ENCODE measurements at regions not wholly inside any gene's neighbourhood (a gene's known extent, or its start where the extent isn't known, plus 50 kb on each side); places are given as distances from the start of the nearest gene placed in this dataset.

DNA sequence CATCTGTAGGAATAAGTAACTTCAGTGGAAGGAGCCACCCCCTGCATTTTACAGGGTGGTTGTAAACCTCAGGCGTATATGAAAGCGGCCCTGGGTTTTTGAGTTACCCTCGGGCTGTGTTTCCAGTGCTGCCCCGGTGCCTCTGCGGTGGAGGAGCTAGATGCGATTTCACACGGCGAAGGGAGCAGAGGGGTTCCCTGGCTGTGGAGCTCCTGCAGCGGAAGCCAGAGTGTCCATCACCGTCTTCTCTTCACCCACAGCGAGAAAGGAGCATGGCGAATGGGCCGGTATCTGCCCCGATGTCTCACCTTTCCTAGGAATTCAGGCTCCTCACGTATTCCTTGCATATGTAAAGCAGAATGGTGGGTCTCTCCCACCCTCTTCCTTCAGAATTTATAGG is 253.6 kb downstream of the THBS2 start (continued):
- TF ChIP-seq, protein P1, sequence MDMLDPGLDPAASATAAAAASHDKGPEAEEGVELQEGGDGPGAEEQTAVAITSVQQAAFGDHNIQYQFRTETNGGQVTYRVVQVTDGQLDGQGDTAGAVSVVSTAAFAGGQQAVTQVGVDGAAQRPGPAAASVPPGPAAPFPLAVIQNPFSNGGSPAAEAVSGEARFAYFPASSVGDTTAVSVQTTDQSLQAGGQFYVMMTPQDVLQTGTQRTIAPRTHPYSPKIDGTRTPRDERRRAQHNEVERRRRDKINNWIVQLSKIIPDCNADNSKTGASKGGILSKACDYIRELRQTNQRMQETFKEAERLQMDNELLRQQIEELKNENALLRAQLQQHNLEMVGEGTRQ (IDR thresholded peaks at IDR 0.05): no peak
- no peak for TF ChIP-seq ZC3H11A (IDR thresholded peaks at IDR 0.05)
- no peak for TF ChIP-seq KDM5A (IDR thresholded peaks at IDR 0.05)
- no peak for TF ChIP-seq NFE2L2 (conservative IDR thresholded peaks at IDR 0.05; ENCODE audit: low read length)
- no peak for TF ChIP-seq RNF2 (IDR thresholded peaks at IDR 0.05; ENCODE audit: borderline replicate concordance, low read depth)

DNA sequence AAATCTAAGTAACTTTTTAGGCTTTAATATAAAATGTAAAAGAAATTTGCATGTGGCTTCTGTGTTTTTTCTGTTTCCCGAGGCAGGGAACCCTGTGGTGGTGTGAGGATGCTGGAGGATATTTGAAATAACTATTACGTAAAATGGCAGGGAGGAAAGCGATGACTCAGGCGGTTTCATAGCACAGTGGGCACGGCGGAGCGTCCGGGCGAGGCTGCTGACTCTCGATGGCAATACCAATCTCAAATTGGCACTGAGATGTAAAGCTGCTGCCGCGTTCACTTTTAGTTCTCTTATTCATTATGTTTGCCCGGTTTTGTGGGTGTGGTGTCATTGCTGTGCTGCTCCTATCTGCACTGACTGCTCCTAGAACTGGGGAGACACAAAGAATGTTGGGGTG is 254.3 kb downstream of the THBS2 start:
- no peak overlapping the region for H3K27ac ChIP-seq
- POLR2A ChIA-PET: no interaction called here
- H3K4me3 ChIP-seq: no peak overlapping the region
- no peaks in the 10 kb centered on the region for H3K4me1 ChIP-seq
- no peak for DNase-seq (ENCODE audit: low read depth in 1 of 2, low spot score in 1 of 2)
- WGBS (ENCODE audit: missing lambda C conversion rate): 61% methylated on average over 13 of the region's 13 CpGs
- CTCF ChIA-PET: interaction anchor here (1.3 kb wide), 1 partner anchor 14 kb away, joined by 3 read pairs; no protein-coding TSS in a partner anchor
- TF ChIP-seq, protein P2, sequence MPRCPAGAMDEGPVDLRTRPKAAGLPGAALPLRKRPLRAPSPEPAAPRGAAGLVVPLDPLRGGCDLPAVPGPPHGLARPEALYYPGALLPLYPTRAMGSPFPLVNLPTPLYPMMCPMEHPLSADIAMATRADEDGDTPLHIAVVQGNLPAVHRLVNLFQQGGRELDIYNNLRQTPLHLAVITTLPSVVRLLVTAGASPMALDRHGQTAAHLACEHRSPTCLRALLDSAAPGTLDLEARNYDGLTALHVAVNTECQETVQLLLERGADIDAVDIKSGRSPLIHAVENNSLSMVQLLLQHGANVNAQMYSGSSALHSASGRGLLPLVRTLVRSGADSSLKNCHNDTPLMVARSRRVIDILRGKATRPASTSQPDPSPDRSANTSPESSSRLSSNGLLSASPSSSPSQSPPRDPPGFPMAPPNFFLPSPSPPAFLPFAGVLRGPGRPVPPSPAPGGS (IDR thresholded peaks at IDR 0.05): no peak
- TF ChIP-seq NPAS2 (CRISPR knock-in tag; IDR thresholded peaks at IDR 0.05; ENCODE audit: borderline replicate concordance) (no peak), RFX5 (IDR thresholded peaks at IDR 0.05) (no peak), HOXA7 (CRISPR knock-in tag; IDR thresholded peaks at IDR 0.05) (no peak), MAFK (IDR thresholded peaks at IDR 0.05; ENCODE audit: partially characterized antibody) (peak; percentile 70), KDM1A (IDR thresholded peaks at IDR 0.05; ENCODE audit: low read depth) (no peak), POLR2A (IDR thresholded peaks at IDR 0.05; ENCODE audit: low read length) (no peak)
- TF ChIP-seq, protein P3, sequence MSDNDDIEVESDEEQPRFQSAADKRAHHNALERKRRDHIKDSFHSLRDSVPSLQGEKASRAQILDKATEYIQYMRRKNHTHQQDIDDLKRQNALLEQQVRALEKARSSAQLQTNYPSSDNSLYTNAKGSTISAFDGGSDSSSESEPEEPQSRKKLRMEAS (IDR thresholded peaks at IDR 0.05): no peak
- TF ChIP-seq, protein P4, sequence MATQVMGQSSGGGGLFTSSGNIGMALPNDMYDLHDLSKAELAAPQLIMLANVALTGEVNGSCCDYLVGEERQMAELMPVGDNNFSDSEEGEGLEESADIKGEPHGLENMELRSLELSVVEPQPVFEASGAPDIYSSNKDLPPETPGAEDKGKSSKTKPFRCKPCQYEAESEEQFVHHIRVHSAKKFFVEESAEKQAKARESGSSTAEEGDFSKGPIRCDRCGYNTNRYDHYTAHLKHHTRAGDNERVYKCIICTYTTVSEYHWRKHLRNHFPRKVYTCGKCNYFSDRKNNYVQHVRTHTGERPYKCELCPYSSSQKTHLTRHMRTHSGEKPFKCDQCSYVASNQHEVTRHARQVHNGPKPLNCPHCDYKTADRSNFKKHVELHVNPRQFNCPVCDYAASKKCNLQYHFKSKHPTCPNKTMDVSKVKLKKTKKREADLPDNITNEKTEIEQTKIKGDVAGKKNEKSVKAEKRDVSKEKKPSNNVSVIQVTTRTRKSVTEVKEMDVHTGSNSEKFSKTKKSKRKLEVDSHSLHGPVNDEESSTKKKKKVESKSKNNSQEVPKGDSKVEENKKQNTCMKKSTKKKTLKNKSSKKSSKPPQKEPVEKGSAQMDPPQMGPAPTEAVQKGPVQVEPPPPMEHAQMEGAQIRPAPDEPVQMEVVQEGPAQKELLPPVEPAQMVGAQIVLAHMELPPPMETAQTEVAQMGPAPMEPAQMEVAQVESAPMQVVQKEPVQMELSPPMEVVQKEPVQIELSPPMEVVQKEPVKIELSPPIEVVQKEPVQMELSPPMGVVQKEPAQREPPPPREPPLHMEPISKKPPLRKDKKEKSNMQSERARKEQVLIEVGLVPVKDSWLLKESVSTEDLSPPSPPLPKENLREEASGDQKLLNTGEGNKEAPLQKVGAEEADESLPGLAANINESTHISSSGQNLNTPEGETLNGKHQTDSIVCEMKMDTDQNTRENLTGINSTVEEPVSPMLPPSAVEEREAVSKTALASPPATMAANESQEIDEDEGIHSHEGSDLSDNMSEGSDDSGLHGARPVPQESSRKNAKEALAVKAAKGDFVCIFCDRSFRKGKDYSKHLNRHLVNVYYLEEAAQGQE (IDR thresholded peaks at IDR 0.05): no peak
- no peak; a peak in 1 of 6 replicates for ATAC-seq
- H3K9me3 ChIP-seq: no peaks in the 10 kb centered on the region
- no peak for FAIRE-seq
- no peak overlapping the region for H3K4me2 ChIP-seq

DNA sequence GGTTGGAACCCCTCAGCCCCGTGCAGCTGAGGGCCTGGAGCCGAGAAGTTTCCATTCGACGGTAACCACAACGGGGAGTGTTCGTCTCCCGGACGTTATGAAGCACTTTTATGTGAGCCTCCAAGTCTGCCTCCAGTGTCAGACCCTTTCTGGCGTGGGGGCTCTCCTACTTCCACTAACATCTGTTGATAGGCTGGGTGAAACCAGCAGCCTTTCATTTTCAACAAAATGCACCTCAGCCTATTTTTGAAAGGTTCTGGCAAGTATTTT is 257.4 kb downstream of the THBS2 start:
- H3K4me3 ChIP-seq: no peak overlapping the region
- ChIA-PET POLR2A (no interaction called here), CTCF (no interaction called here)
- H3K4me1 ChIP-seq: no peaks in the 10 kb centered on the region
- H3K4me2 ChIP-seq: no peak overlapping the region
- FAIRE-seq (no peak), ATAC-seq (no peak), DNase-seq (ENCODE audit: low read depth in 1 of 2, low spot score in 1 of 2) (no peak)
- 68% methylated on average over 8 of the region's 9 CpGs for WGBS (ENCODE audit: missing lambda C conversion rate)
- no peak overlapping the region for H3K27ac ChIP-seq
- TF ChIP-seq, protein P5, sequence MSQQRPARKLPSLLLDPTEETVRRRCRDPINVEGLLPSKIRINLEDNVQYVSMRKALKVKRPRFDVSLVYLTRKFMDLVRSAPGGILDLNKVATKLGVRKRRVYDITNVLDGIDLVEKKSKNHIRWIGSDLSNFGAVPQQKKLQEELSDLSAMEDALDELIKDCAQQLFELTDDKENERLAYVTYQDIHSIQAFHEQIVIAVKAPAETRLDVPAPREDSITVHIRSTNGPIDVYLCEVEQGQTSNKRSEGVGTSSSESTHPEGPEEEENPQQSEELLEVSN (IDR thresholded peaks at IDR 0.05; ENCODE audit: borderline replicate concordance, low read depth): no peak
- no peak for TF ChIP-seq RNF2 (IDR thresholded peaks at IDR 0.05; ENCODE audit: borderline replicate concordance, low read depth)
- TF ChIP-seq, protein P6, sequence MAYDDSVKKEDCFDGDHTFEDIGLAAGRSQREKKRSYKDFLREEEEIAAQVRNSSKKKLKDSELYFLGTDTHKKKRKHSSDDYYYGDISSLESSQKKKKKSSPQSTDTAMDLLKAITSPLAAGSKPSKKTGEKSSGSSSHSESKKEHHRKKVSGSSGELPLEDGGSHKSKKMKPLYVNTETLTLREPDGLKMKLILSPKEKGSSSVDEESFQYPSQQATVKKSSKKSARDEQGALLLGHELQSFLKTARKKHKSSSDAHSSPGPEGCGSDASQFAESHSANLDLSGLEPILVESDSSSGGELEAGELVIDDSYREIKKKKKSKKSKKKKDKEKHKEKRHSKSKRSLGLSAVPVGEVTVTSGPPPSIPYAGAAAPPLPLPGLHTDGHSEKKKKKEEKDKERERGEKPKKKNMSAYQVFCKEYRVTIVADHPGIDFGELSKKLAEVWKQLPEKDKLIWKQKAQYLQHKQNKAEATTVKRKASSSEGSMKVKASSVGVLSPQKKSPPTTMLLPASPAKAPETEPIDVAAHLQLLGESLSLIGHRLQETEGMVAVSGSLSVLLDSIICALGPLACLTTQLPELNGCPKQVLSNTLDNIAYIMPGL (CRISPR knock-in tag; IDR thresholded peaks at IDR 0.05; ENCODE audit: borderline replicate concordance): no peak
- TF ChIP-seq, protein P7, sequence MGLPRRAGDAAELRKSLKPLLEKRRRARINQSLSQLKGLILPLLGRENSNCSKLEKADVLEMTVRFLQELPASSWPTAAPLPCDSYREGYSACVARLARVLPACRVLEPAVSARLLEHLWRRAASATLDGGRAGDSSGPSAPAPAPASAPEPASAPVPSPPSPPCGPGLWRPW (IDR thresholded peaks at IDR 0.05): no peak
- no peak for TF ChIP-seq BHLHE40 (IDR thresholded peaks at IDR 0.05; ENCODE audit: low read depth, low read length)
- no peak for TF ChIP-seq TP53 (CRISPR knock-in tag; IDR thresholded peaks at IDR 0.05)
- TF ChIP-seq KDM1A (IDR thresholded peaks at IDR 0.05; ENCODE audit: low read depth): no peak
- TF ChIP-seq, protein P8, sequence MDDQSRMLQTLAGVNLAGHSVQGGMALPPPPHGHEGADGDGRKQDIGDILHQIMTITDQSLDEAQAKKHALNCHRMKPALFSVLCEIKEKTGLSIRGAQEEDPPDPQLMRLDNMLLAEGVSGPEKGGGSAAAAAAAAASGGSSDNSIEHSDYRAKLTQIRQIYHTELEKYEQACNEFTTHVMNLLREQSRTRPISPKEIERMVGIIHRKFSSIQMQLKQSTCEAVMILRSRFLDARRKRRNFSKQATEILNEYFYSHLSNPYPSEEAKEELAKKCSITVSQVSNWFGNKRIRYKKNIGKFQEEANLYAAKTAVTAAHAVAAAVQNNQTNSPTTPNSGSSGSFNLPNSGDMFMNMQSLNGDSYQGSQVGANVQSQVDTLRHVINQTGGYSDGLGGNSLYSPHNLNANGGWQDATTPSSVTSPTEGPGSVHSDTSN (IDR thresholded peaks at IDR 0.05): no peak
- TF ChIP-seq ZSCAN20 (CRISPR knock-in tag; IDR thresholded peaks at IDR 0.05): no peak
- TF ChIP-seq CEBPB (IDR thresholded peaks at IDR 0.05): no peak
- TF ChIP-seq CHD2 (IDR thresholded peaks at IDR 0.05; ENCODE audit: low read length, partially characterized antibody): no peak
- no peak for TF ChIP-seq ZFP36 (IDR thresholded peaks at IDR 0.05; ENCODE audit: borderline replicate concordance, partially characterized antibody)
- no peaks in the 10 kb centered on the region for H3K9me3 ChIP-seq

All from A549 (cell line).